Stomach smooth muscle (tissue), 2 donors: ENCODE measurements at regions not wholly inside any gene's neighbourhood (a gene's known extent, or its start where the extent isn't known, plus 50 kb on each side); places are given as distances from the start of the nearest gene placed in this dataset.
A peak's percentile ranks its signal among the peaks of the same experiment; 100 is the strongest.
"Not testable (repeated sequence)": the region's sequence is repeated elsewhere in the genome, so short reads cannot be mapped to it uniquely, and the experiment has no call there.

ENCODE experiments used
- H3K27ac ChIP-seq: one replicate; pipeline ENCODE4 v1.7.0; 2013; ENCODE audit warnings: mild to moderate bottlenecking, low read length, inconsistent platforms
- H3K27me3 ChIP-seq, 2 donors: one replicate each; pipeline ENCODE4 v1.7.0; 2013; ENCODE audit warnings: low read length in 2 of 2; ENCODE audit not compliant: insufficient read depth in 2 of 2, control insufficient read depth in 1 of 2
- H3K36me3 ChIP-seq, 2 donors: one replicate each; pipeline ENCODE4 v1.7.0; 2013; ENCODE audit warnings: low read length in 2 of 2; ENCODE audit not compliant: control insufficient read depth in 2 of 2, insufficient read depth in 2 of 2
- H3K4me1 ChIP-seq: one replicate; pipeline ENCODE4 v1.7.0; 2013; ENCODE audit warnings: low read length; ENCODE audit not compliant: control insufficient read depth, insufficient read depth
- H3K4me3 ChIP-seq, 2 donors: one replicate each; pipeline ENCODE4 v1.7.0; 2013; ENCODE audit warnings: low read length in 2 of 2
- H3K9ac ChIP-seq, 2 donors: one replicate each; pipeline ENCODE4 v1.7.0; 2013; ENCODE audit warnings: low read length in 2 of 2, mild to moderate bottlenecking in 1 of 2
- H3K9me3 ChIP-seq, 2 donors: one replicate each; pipeline ENCODE4 v1.7.0; 2013; ENCODE audit warnings: low read length in 2 of 2; ENCODE audit not compliant: control insufficient read depth in 2 of 2
- donor health status: healthy.
- donor health status: Pancreatic carcinoma.

DNA sequence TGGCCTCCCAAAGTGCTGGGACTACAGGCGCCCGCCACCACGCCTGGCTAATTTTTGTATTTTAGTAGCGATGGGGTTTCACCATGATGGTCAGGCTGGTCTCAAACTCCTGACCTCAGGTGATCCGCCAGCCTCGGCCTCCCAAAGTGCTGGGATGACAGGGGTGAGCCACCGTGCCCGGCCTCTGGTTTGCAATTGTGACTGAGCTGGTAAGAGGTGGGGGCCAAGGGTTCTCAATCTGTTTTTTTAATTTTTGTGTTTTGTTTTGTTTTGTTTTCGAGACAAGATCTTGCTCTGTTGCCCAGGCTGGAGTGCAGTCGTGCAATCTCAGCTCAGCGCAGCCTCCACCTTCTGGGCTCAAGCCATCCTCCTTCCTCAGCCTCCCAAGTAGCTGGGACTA is 196.2 kb downstream of the CRLF2 start:
- H3K9me3 ChIP-seq, H3K4me3 ChIP-seq, H3K9ac ChIP-seq, H3K27ac ChIP-seq, H3K4me1 ChIP-seq, H3K36me3 ChIP-seq, H3K27me3 ChIP-seq: not testable (repeated sequence)

DNA sequence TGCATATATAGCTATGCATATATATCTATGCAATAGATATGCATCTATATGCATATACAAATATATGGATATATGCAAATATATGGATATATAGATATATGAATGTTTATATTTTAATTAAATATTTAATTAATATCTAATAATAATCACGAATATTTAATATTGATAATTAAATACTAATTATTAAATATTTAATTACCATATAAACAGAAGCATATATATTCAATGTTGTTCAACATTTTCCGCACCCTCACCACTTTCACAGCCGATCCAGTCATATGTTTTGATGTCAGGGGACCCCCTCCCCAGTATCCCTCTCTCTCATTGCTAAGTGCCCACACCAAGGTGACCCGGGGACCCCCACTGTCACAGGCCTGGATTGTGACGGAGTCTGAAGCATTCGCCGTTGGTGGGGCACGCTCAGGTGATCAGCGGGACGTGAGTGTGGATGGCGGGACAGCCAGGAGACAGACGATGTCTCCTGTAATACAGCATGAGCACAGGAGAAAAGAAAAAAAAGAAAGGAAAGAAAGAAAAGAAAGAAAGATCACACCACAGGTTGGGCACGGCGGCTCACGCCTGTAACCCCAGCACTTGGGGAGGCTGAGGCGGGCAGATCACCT is 199.7 kb downstream of the CRLF2 start:
- H3K4me3 ChIP-seq = no peak overlapping the region
- no peaks in the 10 kb centered on the region for H3K4me1 ChIP-seq
- H3K27ac ChIP-seq = no peak overlapping the region
- no peak overlapping the region for H3K9ac ChIP-seq
- H3K9me3 ChIP-seq = no peaks in the 10 kb centered on the region
- no peaks in the 10 kb centered on the region for H3K36me3 ChIP-seq
- H3K27me3 ChIP-seq = no peaks in the 10 kb centered on the region

DNA sequence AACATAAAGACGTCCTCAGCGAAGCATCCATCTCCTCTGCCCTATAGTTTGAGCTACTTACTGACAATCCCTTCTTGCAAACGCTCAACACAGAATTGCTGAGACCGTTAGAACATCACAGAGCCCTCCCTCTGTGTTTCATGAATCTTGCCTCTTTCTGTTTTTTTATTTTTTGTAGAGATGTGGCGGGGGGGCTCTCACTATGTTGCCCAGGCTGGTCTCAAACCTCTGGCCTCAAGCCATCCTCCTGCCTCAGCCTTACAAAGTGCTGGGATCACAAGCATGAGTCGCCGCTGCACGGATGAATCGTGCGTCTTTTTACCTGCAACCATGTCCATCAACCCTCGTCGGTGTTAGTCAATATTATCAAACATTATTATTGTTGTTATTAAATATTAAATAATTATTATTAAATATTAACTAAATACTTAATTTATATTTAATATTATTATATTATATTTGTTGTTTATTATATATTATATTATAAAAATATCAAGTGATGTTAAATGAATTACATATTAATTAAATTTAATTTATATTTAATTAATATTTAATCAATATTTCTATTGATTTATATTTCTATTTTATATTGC is 200.7 kb downstream of the CRLF2 start:
- Histone ChIP-seq H3K27me3 (no peaks in the 10 kb centered on the region), H3K9ac (no peak overlapping the region), H3K36me3 (no peaks in the 10 kb centered on the region), H3K27ac (no peak overlapping the region), H3K4me1 (no peaks in the 10 kb centered on the region), H3K4me3 (no peak overlapping the region), H3K9me3 (no peaks in the 10 kb centered on the region)

DNA sequence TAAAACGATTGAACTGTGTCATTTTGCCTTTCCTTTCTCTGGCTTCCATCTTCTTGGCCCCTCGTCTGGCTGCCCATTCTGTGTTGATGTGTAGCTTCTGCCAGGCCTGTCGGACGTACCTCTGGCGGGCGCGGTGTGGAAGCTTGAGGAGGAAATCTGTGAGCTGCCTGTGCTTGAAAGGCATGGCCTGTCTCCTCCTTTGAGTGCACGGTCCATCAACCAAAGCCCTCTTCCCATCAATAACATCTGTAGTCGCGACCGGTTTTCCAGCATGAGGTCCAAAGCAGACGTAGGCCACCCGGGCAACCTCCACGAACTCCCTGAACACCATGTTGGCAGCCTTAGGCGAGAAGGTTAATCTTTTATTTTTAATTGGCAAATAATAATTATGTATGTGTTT is 202.7 kb downstream of the CRLF2 start:
- no peak overlapping the region for H3K27ac ChIP-seq
- H3K4me1 ChIP-seq = no peaks in the 10 kb centered on the region
- no peaks in the 10 kb centered on the region for H3K36me3 ChIP-seq
- H3K9ac ChIP-seq = no peak overlapping the region
- no peaks in the 10 kb centered on the region for H3K27me3 ChIP-seq
- no peak overlapping the region for H3K4me3 ChIP-seq
- H3K9me3 ChIP-seq = peaks cover 0 to 3% of the 10 kb centered on the region in 2 donors

DNA sequence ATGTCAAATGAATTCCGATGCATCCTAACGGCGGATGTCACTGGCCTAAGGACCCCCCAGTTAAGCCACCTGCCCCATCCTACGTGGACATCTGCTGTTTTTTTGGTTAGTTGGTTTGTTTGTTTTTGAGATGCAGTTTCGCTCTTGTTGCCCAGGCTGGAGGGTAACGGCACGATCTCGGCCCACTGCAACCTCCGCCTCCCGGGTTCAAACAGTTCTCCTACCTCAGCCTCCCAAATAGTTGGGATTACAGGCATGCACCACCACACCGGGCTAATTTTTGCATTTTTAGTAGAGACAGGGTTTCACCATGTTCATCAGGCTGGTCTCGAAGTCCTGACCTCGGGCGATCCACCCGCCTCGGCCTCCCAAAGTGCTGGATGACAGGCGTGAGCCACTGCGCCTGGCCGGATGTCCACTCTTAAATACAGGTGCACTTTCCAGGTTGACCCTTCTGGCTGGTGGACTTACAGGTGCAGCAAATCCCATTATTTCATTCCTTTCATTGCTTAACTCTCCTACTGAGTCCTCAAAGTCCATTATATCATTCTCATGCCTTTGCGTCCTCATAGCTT is 206.2 kb downstream of the CRLF2 start:
- Histone ChIP-seq H3K36me3 (no peaks in the 10 kb centered on the region), H3K4me3 (no peak overlapping the region), H3K9me3 (peaks cover 0 to 3% of the 10 kb centered on the region in 2 donors), H3K27me3 (no peaks in the 10 kb centered on the region), H3K9ac (no peak overlapping the region), H3K27ac (no peak overlapping the region), H3K4me1 (no peaks in the 10 kb centered on the region)

DNA sequence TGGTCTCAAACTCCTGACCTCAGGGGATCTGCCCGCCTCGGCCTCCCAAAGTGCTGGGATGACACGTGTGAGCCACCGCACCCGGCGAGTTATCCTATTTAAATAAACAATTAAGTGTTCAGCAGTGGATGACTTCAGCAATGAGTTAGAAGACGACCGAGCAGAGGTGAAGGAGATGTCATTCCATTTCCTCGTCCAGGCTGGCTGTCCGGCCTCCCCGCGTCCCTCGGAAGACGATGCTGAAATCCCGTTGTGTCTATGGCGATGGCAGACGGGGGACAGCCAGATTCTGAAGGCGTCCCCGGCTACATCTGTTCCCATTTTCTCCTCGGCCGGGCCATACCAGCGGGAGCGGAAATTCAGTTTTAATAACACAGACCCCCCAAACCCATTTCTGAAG is 209.8 kb downstream of the CRLF2 start:
- no peak overlapping the region for H3K9ac ChIP-seq
- no peaks in the 10 kb centered on the region for H3K27me3 ChIP-seq
- H3K9me3 ChIP-seq = peaks cover 0 to 3% of the 10 kb centered on the region in 2 donors
- no peak overlapping the region for H3K4me3 ChIP-seq
- no peaks in the 10 kb centered on the region for H3K36me3 ChIP-seq
- no peaks in the 10 kb centered on the region for H3K4me1 ChIP-seq
- H3K27ac ChIP-seq = no peak overlapping the region

DNA sequence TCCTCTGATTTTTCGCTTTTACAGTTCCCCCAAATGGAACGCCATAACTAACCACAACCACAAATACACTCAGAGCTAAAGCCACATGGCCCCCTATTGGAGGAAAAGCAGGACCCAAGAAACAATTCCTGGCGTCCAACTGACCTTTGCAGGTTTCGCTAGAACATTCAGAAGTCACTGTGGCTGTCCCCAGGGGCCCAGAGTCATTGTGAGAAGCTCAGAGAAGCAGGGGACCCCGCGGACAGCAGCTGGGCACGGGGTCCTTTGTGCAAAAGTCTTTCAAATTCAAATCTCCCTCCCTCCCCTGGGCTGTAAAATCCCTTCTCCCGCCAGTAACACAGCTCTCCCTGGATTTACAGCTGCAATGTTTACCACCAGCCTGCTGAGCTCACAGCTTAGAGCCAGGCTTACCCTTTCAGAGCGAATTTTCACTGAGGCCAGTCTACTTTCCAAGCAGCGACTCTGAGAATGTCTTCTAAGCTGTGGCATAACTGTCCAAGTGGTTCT is 214.8 kb downstream of the CRLF2 start:
- Histone ChIP-seq H3K27me3 (no peaks in the 10 kb centered on the region), H3K4me3 (no peak overlapping the region), H3K9me3 (peaks cover 0 to 11% of the 10 kb centered on the region in 2 donors), H3K27ac (no peak overlapping the region), H3K36me3 (no peaks in the 10 kb centered on the region), H3K4me1 (no peaks in the 10 kb centered on the region), H3K9ac (no peak overlapping the region)

DNA sequence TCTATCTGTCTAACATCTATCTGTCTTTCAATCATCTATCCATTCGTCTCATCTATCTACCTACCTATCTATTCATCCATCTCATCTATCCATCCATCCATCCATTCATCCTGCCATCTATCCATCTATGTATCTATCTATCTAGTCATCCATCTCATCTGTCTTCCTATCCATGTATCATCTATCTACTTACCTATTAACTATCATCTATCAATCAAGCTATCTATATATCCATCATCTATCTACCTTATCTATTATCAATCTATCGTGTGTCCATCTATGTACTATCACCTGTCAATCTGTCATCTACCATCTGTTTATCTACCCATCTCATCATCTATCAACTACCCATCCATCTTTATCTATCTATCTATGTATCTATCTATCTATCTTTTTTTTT is 217.7 kb downstream of the CRLF2 start:
- Histone ChIP-seq H3K9ac (no peak overlapping the region), H3K4me1 (no peaks in the 10 kb centered on the region), H3K27ac (no peak overlapping the region), H3K4me3 (no peak overlapping the region), H3K27me3 (no peaks in the 10 kb centered on the region), H3K9me3 (peaks cover 0 to 11% of the 10 kb centered on the region in 2 donors), H3K36me3 (no peaks in the 10 kb centered on the region)

DNA sequence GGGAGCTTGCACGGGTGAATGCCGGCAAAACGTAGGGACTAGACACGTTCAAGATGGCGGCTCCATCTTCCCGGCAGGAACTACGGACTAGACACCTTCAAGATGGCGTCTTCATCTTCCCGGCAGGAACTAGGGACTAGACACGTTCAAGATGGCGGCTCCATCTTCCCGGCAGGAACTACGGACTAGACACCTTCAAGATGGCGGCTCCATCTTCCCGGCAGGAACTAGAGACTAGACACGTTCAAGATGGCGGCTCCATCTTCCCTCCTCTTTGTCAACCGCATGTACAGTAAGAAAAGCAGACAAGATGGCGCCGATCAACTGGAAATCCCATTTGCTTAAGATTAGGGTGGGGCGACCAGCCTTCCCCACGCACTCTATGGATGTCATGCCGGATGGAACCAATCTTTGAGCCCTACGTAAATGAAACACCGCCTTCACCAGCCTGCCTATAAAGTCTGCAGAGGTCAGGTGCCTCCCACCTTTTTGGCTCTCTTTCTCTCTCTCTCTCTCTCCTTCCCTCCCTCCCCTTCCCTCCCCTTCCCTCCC is 222.4 kb downstream of the CRLF2 start:
- Histone ChIP-seq H3K9me3 (peaks cover 0 to 7% of the 10 kb centered on the region in 2 donors), H3K4me3 (peak overlapping the region; percentile 40 to 55), H3K27ac (peak overlapping the region; percentile 18), H3K27me3 (no peaks in the 10 kb centered on the region), H3K36me3 (no peaks in the 10 kb centered on the region), H3K4me1 (no peaks in the 10 kb centered on the region), H3K9ac (no peak overlapping the region)

DNA sequence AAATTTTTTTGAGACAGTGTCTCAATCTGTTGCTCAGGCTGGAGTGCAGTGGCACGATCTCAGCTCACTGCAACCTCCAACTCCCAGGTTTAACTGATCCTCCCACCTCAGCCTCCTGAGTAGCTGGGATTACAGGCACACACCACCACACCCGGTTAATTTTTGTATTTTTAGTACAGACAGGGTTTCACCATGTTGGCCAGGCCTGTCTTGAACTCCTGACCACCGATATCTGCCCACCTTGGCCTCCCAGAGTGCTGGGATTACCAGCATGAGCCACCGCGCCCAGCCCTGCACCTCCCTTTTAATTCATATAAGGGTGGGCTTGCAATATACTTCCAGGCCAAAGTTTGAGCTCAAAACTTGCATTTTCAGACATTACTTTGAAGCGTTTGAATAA is 223.9 kb downstream of the CRLF2 start:
- H3K27ac ChIP-seq, H3K36me3 ChIP-seq, H3K4me1 ChIP-seq, H3K4me3 ChIP-seq, H3K27me3 ChIP-seq, H3K9me3 ChIP-seq, H3K9ac ChIP-seq: not testable (repeated sequence)
